GM19395 (cell line): ENCODE measurements at regions not wholly inside any gene's neighbourhood (a gene's known extent, or its start where the extent isn't known, plus 50 kb on each side); places are given as distances from the start of the nearest gene placed in this dataset.

Source experiments
- ATAC-seq: cut with Tn5 transposase; IDR thresholded peaks from one replicate; pipeline ENCODE4 v1.9.1; 2021; ENCODE audit warnings: mild to moderate bottlenecking, moderate library complexity; ENCODE audit not compliant: unreplicated experiment

DNA sequence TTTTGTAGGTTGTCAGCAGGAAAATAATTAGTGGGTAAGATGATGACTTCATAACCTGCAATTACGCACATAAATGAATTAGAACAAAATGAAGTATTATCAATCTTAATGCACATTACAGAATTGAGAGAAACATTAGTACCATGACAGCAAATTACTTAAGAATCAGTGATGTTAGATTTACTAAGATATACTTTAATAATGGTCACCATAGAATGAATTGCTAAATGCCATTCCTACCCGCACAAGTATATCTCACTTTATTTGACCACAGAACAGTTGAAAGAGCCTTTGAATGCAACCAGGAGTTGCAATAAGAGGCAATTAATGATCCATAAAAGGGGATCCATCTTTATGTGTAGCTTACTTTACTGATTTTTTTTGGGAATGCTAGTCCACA is 816.4 kb upstream of the AGA start:
- ATAC-seq, result no peak

DNA sequence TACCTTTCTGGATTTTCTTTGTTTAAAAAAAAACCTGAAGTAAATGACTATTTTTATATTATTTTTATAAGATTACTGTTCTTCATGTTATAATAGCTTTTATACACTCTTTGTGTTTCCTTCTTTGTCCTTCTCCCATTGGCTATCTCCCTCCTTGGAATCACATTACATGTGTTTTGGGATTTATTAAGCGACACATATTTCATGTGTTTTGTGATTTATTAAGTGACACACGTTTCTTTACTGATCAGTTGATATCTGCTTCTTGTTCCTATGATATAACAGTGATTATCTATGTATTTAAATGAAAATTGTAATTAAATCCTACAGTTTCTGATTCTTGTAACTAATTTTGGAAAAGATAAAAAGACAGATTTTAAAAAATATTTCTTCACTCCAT is 817.3 kb upstream of the AGA start:
- ATAC-seq, result no peak

- ATAC-seq, result no peak
Observed at GRCh38 chr4:178264001-178264400, 821.8 kb upstream of the AGA start.

DNA sequence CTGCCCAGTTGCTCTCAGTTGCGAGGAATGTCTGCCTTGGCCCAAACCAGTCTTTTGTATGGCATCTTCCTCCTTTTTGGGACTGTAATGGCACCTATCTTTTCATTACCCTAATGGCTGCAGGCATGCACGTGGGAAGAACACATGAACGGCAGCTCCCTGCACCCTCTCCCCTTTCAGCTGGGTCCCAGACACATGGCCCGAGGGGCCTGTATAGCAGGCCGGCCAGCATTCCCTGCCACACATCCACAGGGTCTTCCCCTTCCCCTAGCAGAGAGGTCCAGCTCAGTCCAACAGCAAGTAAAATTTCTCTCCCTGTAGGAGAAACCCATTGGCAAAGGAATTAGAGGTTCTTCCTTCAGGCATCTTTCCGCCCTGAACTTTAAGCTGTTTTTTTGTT is 829.1 kb upstream of the AGA start:
- no peak for ATAC-seq

GRCh38 chr4:178273168-178273567 is 830.9 kb upstream of the AGA start:
- ATAC-seq, result no peak

GRCh38 chr4:178275671-178276360 is 833.6 kb upstream of the AGA start:
- no peak for ATAC-seq

- ATAC-seq, result no peak
Observed at GRCh38 chr4:178280362-178280761, 838.1 kb upstream of the AGA start.

GRCh38 chr4:178288462-178288861 is 846.2 kb upstream of the AGA start:
- ATAC-seq, result no peak

DNA sequence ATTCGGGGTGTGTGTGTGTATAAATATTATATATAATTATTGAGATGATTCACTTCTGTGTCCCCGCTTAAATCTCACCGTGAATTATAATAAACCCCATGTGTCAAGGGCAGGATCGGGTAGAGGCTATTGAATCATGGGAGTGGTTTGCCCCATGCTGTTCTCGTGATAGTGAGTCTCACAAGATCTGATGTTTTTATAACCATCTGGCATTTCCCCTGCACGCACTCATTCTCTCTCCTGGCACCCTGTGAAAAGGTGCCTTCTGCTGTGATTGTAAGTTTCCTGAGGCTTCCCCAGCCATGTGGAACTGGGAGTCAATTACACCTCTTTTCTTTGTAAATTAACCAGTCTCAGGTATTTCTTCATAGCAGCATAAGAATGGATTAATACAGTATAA is 851.4 kb upstream of the AGA start:
- no peak for ATAC-seq

- ATAC-seq, result no peak
Observed at GRCh38 chr4:178296669-178297068, 854.4 kb upstream of the AGA start.

DNA sequence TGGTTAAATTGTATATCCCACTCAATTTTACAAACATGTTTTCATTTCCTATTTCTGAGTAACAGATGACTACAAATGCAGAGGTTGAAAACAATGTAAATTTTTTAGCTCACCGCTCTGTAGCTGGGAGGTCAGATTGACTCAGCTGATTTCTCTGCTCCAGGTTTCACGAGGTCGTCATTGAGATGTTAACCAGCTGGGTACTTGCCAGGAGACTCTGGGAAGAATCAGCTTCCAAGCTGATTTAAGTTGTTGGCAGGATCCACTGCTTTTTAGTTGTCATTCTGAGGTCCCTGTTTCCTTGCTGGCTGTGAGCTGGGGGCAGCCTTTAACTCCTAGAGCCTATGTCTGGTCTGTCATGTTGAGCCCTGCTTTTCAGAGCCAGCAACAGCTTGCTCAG is 864.3 kb upstream of the AGA start:
- no peak for ATAC-seq

- no peak for ATAC-seq
Observed at GRCh38 chr4:178309890-178310289, 867.7 kb upstream of the AGA start.

- ATAC-seq, result no peak
Observed at GRCh38 chr4:178311997-178312396, 869.8 kb upstream of the AGA start.

DNA sequence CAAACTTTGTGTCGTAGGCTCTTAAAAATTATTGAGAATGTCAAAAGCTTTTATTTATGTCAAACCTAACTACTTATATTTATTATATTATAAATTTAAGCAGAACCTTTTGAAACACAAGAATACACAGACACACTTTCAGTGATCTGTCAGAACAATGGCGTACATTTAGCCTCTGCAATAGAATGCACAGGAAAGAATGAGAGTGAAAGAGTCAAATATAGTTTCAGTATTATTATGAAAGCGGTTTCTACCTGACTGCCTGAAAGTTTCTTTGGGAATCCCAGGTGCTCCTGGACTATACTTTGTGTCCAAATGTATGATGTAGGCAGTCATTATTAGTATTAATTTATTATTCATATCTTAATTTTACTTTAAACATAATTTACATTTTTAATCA is 872.0 kb upstream of the AGA start:
- no peak for ATAC-seq

GRCh38 chr4:178316211-178316610 is 874.0 kb upstream of the AGA start:
- no peak for ATAC-seq

GRCh38 chr4:178320003-178320402 is 877.8 kb upstream of the AGA start:
- no peak for ATAC-seq

DNA sequence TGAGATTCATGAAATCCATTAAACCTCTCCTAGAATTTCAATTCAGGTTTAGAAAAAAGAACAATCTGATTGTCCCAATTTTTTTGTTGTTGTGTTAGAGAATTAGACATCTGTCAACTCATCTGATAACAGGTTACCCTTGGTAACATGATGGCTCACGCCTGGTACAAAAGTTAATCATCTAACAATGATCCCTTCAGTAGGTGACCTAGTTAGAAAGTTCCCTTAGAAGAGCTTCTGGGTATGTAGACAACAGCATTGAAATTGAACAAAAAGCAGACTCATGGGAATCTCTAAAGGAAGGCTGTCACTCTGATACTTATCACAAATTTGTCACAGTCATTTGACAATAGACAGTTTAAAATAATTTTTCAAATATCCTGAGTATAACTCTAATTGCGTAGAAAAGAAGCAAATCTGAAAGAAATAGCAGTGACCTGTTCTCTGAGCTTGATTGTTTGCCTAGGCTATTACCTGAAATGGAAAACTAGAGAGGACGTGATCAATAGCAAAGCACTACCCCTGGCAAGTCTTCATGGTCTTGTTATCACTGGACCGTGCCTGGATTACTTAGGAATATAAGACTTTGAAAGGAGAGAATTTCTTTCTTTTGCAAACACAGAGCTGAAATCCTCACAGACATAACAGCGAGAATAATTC is 880.4 kb upstream of the AGA start:
- ATAC-seq, result no peak

- ATAC-seq, result no peak
Observed at GRCh38 chr4:178329226-178329872, 887.1 kb upstream of the AGA start.

DNA sequence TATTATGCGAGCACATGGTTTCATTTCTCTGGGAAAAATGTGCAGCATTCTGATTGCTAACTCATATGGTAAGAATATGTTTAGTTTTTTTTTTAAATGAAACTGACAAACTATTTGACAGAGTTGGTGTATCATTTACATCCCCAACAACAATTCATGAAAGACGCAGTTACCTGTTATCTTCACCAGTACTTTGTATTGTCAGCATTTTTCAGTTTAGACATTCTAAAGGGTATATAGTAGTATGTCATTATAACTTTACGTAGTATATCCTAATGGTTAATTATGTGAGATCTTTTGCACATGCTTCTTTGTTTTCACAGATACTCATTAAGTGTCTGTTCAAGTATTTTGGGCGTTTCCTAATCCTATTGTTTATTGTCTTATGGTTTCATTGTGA is 891.1 kb upstream of the AGA start:
- no peak for ATAC-seq

DNA sequence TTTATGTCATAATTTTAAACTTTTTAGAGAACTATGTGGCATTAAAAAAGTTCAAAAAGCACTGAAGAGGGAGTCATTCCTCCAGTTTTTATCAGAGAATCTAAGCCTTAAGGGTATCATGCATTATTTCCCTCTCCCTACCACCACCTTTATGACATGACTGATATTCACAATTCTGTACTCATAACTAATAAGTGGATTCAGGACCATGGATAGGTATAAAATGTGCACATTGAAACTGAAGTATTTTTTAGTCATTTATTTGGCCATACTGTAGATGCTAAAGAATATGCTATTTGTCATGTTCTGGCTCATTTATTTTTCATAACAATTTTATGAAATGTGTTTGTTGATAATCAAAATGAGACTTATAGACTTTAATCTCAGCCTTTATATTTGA is 897.5 kb upstream of the AGA start:
- no peak for ATAC-seq

DNA sequence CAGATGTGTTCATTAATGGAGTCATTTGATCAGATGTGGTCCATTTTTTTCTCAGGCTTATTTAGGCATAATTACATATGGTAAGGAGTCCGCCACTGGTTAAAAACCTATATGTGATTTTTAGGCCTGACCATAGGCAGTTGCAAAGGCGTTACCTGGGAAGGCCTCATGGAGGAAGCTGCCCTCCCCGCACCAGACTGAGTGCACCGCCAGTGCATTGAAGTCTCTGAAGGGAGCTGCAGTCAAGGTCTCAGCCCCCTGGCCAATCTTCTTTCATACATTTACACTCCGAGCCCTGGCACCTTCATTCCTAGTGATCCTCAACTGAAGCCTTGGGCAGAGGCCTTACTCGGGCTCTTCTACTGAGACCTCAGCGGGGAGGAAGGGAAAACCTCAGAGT is 898.2 kb upstream of the AGA start:
- ATAC-seq, result no peak

- ATAC-seq, result no peak
Observed at GRCh38 chr4:178344096-178344495, 901.9 kb upstream of the AGA start.
